ENCODE measurements at regions not wholly inside any gene's neighbourhood (a gene's known extent, or its start where the extent isn't known, plus 50 kb on each side); places are given as distances from the start of the nearest gene placed in this dataset.
A peak's percentile ranks its signal among the peaks of the same experiment; 100 is the strongest.

DNA sequence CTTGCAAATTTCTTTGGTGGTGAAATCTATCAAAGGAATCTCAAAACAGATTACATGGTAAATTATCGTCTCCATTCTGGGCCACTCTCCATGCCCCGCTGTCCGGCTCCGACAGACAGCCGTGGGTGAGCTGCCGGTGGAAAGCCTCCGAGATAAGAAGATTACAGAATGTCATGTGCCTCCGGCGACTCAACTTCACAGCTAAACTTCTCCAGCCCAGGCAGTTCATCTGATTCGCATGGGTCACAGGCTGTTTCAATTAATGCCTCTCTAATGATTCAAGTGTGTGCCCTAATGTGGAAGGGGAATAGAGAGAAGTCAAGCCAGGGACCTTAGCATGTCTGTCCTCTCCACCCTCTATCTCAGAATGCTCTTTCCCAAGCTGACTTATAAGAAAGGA, 520.8 kb upstream of the ZFHX3 start:
- H2BK5ac ChIP-seq (ENCODE audit: low read depth, low read length) = no peak overlapping the region
- no peak for FAIRE-seq
- CTCF ChIA-PET (ENCODE audit: partially characterized antibody) = interaction anchor here (0.7 to 1.3 kb wide), 6 partner anchors 9 to 277 kb away, joined by 3 to 5 read pairs (median 3); no protein-coding TSS in a partner anchor
- TF ChIP-seq EZH2 (IDR thresholded peaks at IDR 0.05; ENCODE audit: low read depth, low read length, severe bottlenecking) (no peak), SUZ12 (IDR thresholded peaks at IDR 0.05; ENCODE audit: low read length) (no peak), CHD2 (IDR thresholded peaks at IDR 0.05; ENCODE audit: low read length) (no peak), SRF (IDR thresholded peaks at IDR 0.05; ENCODE audit: low read depth, low read length) (no peak), RFX5 (IDR thresholded peaks at IDR 0.05; ENCODE audit: borderline replicate concordance, low read depth, low read length) (no peak), RAD21 (IDR thresholded peaks at IDR 0.05 in 1 of 2, conservative IDR thresholded peaks at IDR 0.05 in 1 of 2; ENCODE audit: low read depth in 2 of 2, low read length in 2 of 2) (no peak), EGR1 (IDR thresholded peaks at IDR 0.05; ENCODE audit: borderline replicate concordance, low read depth, low read length) (no peak), CBX5 (IDR thresholded peaks at IDR 0.05; ENCODE audit: low read depth, low read length) (no peak), POLR2AphosphoS5 (IDR thresholded peaks at IDR 0.05; ENCODE audit: low read depth, low read length) (no peak), TAF1 (IDR thresholded peaks at IDR 0.05; ENCODE audit: low read depth, low read length) (no peak), GABPA (IDR thresholded peaks at IDR 0.05; ENCODE audit: borderline replicate concordance, insufficient read depth, low read length) (no peak)
- TF ChIP-seq, protein P1, sequence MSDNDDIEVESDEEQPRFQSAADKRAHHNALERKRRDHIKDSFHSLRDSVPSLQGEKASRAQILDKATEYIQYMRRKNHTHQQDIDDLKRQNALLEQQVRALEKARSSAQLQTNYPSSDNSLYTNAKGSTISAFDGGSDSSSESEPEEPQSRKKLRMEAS (IDR thresholded peaks at IDR 0.05) = no peak
- TF ChIP-seq, protein P2, sequence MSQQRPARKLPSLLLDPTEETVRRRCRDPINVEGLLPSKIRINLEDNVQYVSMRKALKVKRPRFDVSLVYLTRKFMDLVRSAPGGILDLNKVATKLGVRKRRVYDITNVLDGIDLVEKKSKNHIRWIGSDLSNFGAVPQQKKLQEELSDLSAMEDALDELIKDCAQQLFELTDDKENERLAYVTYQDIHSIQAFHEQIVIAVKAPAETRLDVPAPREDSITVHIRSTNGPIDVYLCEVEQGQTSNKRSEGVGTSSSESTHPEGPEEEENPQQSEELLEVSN (IDR thresholded peaks at IDR 0.05) = no peak

More for the DNA sequence above, 520.8 kb upstream of the ZFHX3 start:
- Histone ChIP-seq H3K4me1 (replicated peaks in 1 of 4; ENCODE audit: control insufficient read depth in 3 of 4, insufficient read depth in 4 of 4, low read length in 3 of 4) (peaks cover 0 to 8% (median 4%) of the 10 kb centered on the region in 4 experiments; a peak in 3 of 7 replicates), H2BK20ac (ENCODE audit: low read length) (no peak overlapping the region), H3K4ac (replicated peaks; ENCODE audit: insufficient read length, low read depth, low read length) (no peak overlapping the region), H3K4me3 (ENCODE audit: extremely low read depth in 1 of 4, insufficient read depth in 2 of 4, low read depth in 3 of 4, low read length in 4 of 4) (no peak overlapping the region), H3K9me3 (ENCODE audit: insufficient read depth in 2 of 2, low read depth in 1 of 2, low read length in 1 of 2) (no peaks in the 10 kb centered on the region), H3K14ac (ENCODE audit: insufficient read length) (no peak overlapping the region), H3K4me2 (ENCODE audit: insufficient read depth in 1 of 2, low read depth in 2 of 2, low read length in 2 of 2) (no peak overlapping the region), H3K18ac (ENCODE audit: extremely low read depth, low read length) (no peak overlapping the region), H3K23me2 (ENCODE audit: low read depth, low read length) (no peaks in the 10 kb centered on the region), H3K23ac (ENCODE audit: insufficient read length) (no peak overlapping the region), H4K91ac (replicated peaks; ENCODE audit: insufficient read length, low read length) (no peak overlapping the region), H3K27ac (ENCODE audit: low read depth, low read length) (no peak overlapping the region), H2BK12ac (ENCODE audit: low read depth, low read length) (peak overlapping the region; percentile 35; the same call in 1 of the 2 replicates), H3K79me1 (ENCODE audit: low read depth, low read length) (no peaks in the 10 kb centered on the region), H2AK5ac (ENCODE audit: low read depth, low read length) (no peak overlapping the region), H3K27me3 (replicated peaks in 1 of 4; ENCODE audit: control insufficient read depth in 3 of 4, extremely low read depth in 1 of 4, insufficient read depth in 3 of 4, low read length in 3 of 4) (no peaks in the 10 kb centered on the region; a peak in 1 of 7 replicates), H2BK120ac (replicated peaks; ENCODE audit: low read depth, low read length) (no peak overlapping the region), H4K20me1 (replicated peaks in 1 of 2; ENCODE audit: control insufficient read depth in 1 of 2, insufficient read depth in 2 of 2, low read length in 2 of 2) (no peaks in the 10 kb centered on the region), H2BK15ac (ENCODE audit: low read length) (no peak overlapping the region), H2AFZ (ENCODE audit: low read length) (no peak overlapping the region), H4K5ac (ENCODE audit: insufficient read length, low read depth, low read length) (no peak overlapping the region), H3K9ac (replicated peaks in 1 of 4; ENCODE audit: extremely low read depth in 1 of 4, low read depth in 3 of 4, low read length in 3 of 4) (no peak overlapping the region), H3K79me2 (ENCODE audit: control insufficient read depth in 1 of 2, insufficient read depth in 2 of 2, low read length in 2 of 2) (no peaks in the 10 kb centered on the region), H3K56ac (replicated peaks; ENCODE audit: insufficient read length, low read depth, low read length) (no peak overlapping the region), H4K8ac (ENCODE audit: extremely low read depth, insufficient read depth, low read length) (no peak overlapping the region), H3K36me3 (ENCODE audit: control insufficient read depth in 2 of 4, insufficient read depth in 4 of 4, low read length in 3 of 4) (no peaks in the 10 kb centered on the region)
- POLR2A ChIA-PET (ENCODE audit: partially characterized antibody) = no interaction called here
- WGBS, 2 experiments (ENCODE audit: extremely low coverage in 1 of 2, insufficient coverage in 1 of 2, insufficient read length in 1 of 2, insufficient replicate concordance in 2 of 2, low coverage in 1 of 2, low lambda C conversion rate in 2 of 2, missing lambda C conversion rate in 1 of 2) = 90% methylated on average over 10 of the region's 10 CpGs; no CpG with 5 or more reads in 1 of the 2 experiments
- DNase-seq (ENCODE audit: low read depth in 1 of 2, low spot score in 2 of 2) = no peak

Measured in H1 (cell line).